Activated CD4-positive, alpha-beta T cell treated with anti-CD3 and anti-CD28 coated beads, Interleukin-2, amount 10 ng/mL, durations not matched to agents 24 days and 14 days (primary cell): ENCODE measurements at regions not wholly inside any gene's neighbourhood (a gene's known extent, or its start where the extent isn't known, plus 50 kb on each side); places are given as distances from the start of the nearest gene placed in this dataset.

ENCODE experiments used
- DNase-seq: peaks from one replicate; pipeline ENCODE4 v3.0.0; 2022
- H3K27ac Mint-ChIP-seq: one replicate; pipeline ENCODE4 v1.8.0; 2022; ENCODE audit warnings: mild to moderate bottlenecking, mixed read lengths
- H3K27me3 Mint-ChIP-seq: one replicate; pipeline ENCODE4 v1.8.0; 2022; ENCODE audit warnings: mixed read lengths
- H3K36me3 Mint-ChIP-seq: one replicate; pipeline ENCODE4 v1.8.0; 2022; ENCODE audit warnings: low read depth, mild to moderate bottlenecking, mixed read lengths
- H3K4me1 Mint-ChIP-seq: one replicate; pipeline ENCODE4 v1.8.0; 2021; ENCODE audit warnings: mixed read lengths
- H3K4me3 Mint-ChIP-seq: one replicate; pipeline ENCODE4 v1.8.0; 2022; ENCODE audit warnings: mild to moderate bottlenecking, moderate library complexity, mixed read lengths
- H3K9me3 Mint-ChIP-seq: one replicate; pipeline ENCODE4 v1.8.0; 2021; ENCODE audit warnings: mixed read lengths
- intact Hi-C: fragments of 100-400 bp; cut with micrococcal nuclease; formaldehyde crosslinking; loops from one replicate; pipeline ENCODE4 v1.15.1; 2023

- intact Hi-C loops = no loop called here
- no peaks in the 10 kb centered on the region for H3K36me3 Mint-ChIP-seq
- H3K27ac Mint-ChIP-seq = no peak overlapping the region
- H3K27me3 Mint-ChIP-seq = no peaks in the 10 kb centered on the region
- H3K4me3 Mint-ChIP-seq = no peak overlapping the region
- no peak for DNase-seq
- H3K9me3 Mint-ChIP-seq = no peaks in the 10 kb centered on the region
- no peaks in the 10 kb centered on the region for H3K4me1 Mint-ChIP-seq
Measured at GRCh38 chr6:71466362-71466761, 177.8 kb downstream of the OGFRL1 start.

GRCh38 chr6:71468038-71468437 is 179.4 kb downstream of the OGFRL1 start:
- no peak overlapping the region for H3K27ac Mint-ChIP-seq

GRCh38 chr6:71468841-71469700 is 180.5 kb downstream of the OGFRL1 start:
- DNase-seq = no peak
- Mint-ChIP-seq H3K4me3 (no peak overlapping the region), H3K27ac (no peak overlapping the region), H3K27me3 (no peaks in the 10 kb centered on the region), H3K36me3 (no peaks in the 10 kb centered on the region), H3K4me1 (no peaks in the 10 kb centered on the region), H3K9me3 (no peaks in the 10 kb centered on the region)
- intact Hi-C loops = no loop called here

More at GRCh38 chr6:71468038-71468437, 179.4 kb downstream of the OGFRL1 start:
- DNase-seq = no peak
- no peaks in the 10 kb centered on the region for H3K36me3 Mint-ChIP-seq
- H3K27me3 Mint-ChIP-seq = no peaks in the 10 kb centered on the region
- no peaks in the 10 kb centered on the region for H3K9me3 Mint-ChIP-seq
- H3K4me3 Mint-ChIP-seq = no peak overlapping the region
- intact Hi-C loops = no loop called here
- no peaks in the 10 kb centered on the region for H3K4me1 Mint-ChIP-seq

GRCh38 chr6:71471718-71472117 is 183.1 kb downstream of the OGFRL1 start:
- DNase-seq = no peak
- H3K27ac Mint-ChIP-seq = no peak overlapping the region
- intact Hi-C loops = no loop called here
- H3K36me3 Mint-ChIP-seq = no peaks in the 10 kb centered on the region
- no peak overlapping the region for H3K4me3 Mint-ChIP-seq
- H3K27me3 Mint-ChIP-seq = no peaks in the 10 kb centered on the region
- H3K4me1 Mint-ChIP-seq = no peaks in the 10 kb centered on the region
- no peaks in the 10 kb centered on the region for H3K9me3 Mint-ChIP-seq

- intact Hi-C loops = no loop called here
Measured at GRCh38 chr6:71473926-71474325, 185.3 kb downstream of the OGFRL1 start.

GRCh38 chr6:71474942-71475341 is 186.3 kb downstream of the OGFRL1 start:
- intact Hi-C loops = no loop called here
- Mint-ChIP-seq H3K36me3 (no peaks in the 10 kb centered on the region), H3K27me3 (peaks cover 2% of the 10 kb centered on the region), H3K9me3 (no peaks in the 10 kb centered on the region), H3K4me1 (peaks cover 3% of the 10 kb centered on the region), H3K27ac (no peak overlapping the region), H3K4me3 (no peak overlapping the region)
- DNase-seq = no peak

More at GRCh38 chr6:71473926-71474325, 185.3 kb downstream of the OGFRL1 start:
- Mint-ChIP-seq H3K9me3 (no peaks in the 10 kb centered on the region), H3K4me3 (no peak overlapping the region), H3K36me3 (no peaks in the 10 kb centered on the region), H3K27ac (no peak overlapping the region), H3K27me3 (peaks cover 2% of the 10 kb centered on the region), H3K4me1 (peaks cover 3% of the 10 kb centered on the region)
- peak; percentile 21 for DNase-seq

GRCh38 chr6:71476371-71476770 is 187.8 kb downstream of the OGFRL1 start:
- intact Hi-C loops = no loop called here
- DNase-seq = no peak
- no peak overlapping the region for H3K4me3 Mint-ChIP-seq
- no peaks in the 10 kb centered on the region for H3K36me3 Mint-ChIP-seq
- no peaks in the 10 kb centered on the region for H3K9me3 Mint-ChIP-seq
- H3K27ac Mint-ChIP-seq = no peak overlapping the region
- H3K4me1 Mint-ChIP-seq = peaks cover 3% of the 10 kb centered on the region
- H3K27me3 Mint-ChIP-seq = peaks cover 2% of the 10 kb centered on the region

GRCh38 chr6:71476872-71477271 is 188.3 kb downstream of the OGFRL1 start:
- no peak for DNase-seq
- Mint-ChIP-seq H3K27ac (no peak overlapping the region), H3K27me3 (peaks cover 2% of the 10 kb centered on the region), H3K4me3 (no peak overlapping the region), H3K4me1 (peaks cover 3% of the 10 kb centered on the region), H3K9me3 (no peaks in the 10 kb centered on the region), H3K36me3 (no peaks in the 10 kb centered on the region)
- intact Hi-C loops = no loop called here

- intact Hi-C loops = no loop called here
- H3K36me3 Mint-ChIP-seq = no peaks in the 10 kb centered on the region
Measured at GRCh38 chr6:71478834-71479541, 190.4 kb downstream of the OGFRL1 start.

GRCh38 chr6:71480577-71480976 is 192.0 kb downstream of the OGFRL1 start:
- intact Hi-C loops = loop anchor here (10.0 kb wide), 1 partner anchor 96 kb away; no protein-coding TSS in a partner anchor
- DNase-seq = peak; percentile 13
- H3K9me3 Mint-ChIP-seq = no peaks in the 10 kb centered on the region
- no peak overlapping the region for H3K4me3 Mint-ChIP-seq
- H3K4me1 Mint-ChIP-seq = peaks cover 3% of the 10 kb centered on the region
- no peak overlapping the region for H3K27ac Mint-ChIP-seq
- peaks cover 2% of the 10 kb centered on the region for H3K27me3 Mint-ChIP-seq
- no peaks in the 10 kb centered on the region for H3K36me3 Mint-ChIP-seq

More at GRCh38 chr6:71478834-71479541, 190.4 kb downstream of the OGFRL1 start:
- H3K27ac Mint-ChIP-seq = no peak overlapping the region
- H3K4me1 Mint-ChIP-seq = peaks cover 3% of the 10 kb centered on the region
- H3K9me3 Mint-ChIP-seq = no peaks in the 10 kb centered on the region
- no peak overlapping the region for H3K4me3 Mint-ChIP-seq
- H3K27me3 Mint-ChIP-seq = peaks cover 2% of the 10 kb centered on the region
- DNase-seq = peak; percentile 13

- Mint-ChIP-seq H3K27ac (no peak overlapping the region), H3K4me3 (no peak overlapping the region), H3K27me3 (peaks cover 2% of the 10 kb centered on the region), H3K9me3 (no peaks in the 10 kb centered on the region), H3K36me3 (no peaks in the 10 kb centered on the region), H3K4me1 (peaks cover 3% of the 10 kb centered on the region)
- intact Hi-C loops = loop anchor here (10.0 kb wide), 1 partner anchor 96 kb away; no protein-coding TSS in a partner anchor
- DNase-seq = no peak
Measured at GRCh38 chr6:71481011-71481410, 192.4 kb downstream of the OGFRL1 start.

- Mint-ChIP-seq H3K4me3 (no peak overlapping the region), H3K27ac (no peak overlapping the region), H3K36me3 (no peaks in the 10 kb centered on the region), H3K9me3 (no peaks in the 10 kb centered on the region), H3K27me3 (peaks cover 2% of the 10 kb centered on the region), H3K4me1 (peaks cover 3% of the 10 kb centered on the region)
- intact Hi-C loops = loop anchor here (10.0 kb wide), 1 partner anchor 97 kb away; no protein-coding TSS in a partner anchor
- peak; percentile 23 for DNase-seq
Measured at GRCh38 chr6:71481801-71482200, 193.2 kb downstream of the OGFRL1 start.

- Mint-ChIP-seq H3K9me3 (no peaks in the 10 kb centered on the region), H3K27ac (no peak overlapping the region), H3K27me3 (peaks cover 2% of the 10 kb centered on the region), H3K36me3 (no peaks in the 10 kb centered on the region), H3K4me1 (peaks cover 3% of the 10 kb centered on the region), H3K4me3 (no peak overlapping the region)
- DNase-seq = no peak
- intact Hi-C loops = loop anchor here (10.0 kb wide), 1 partner anchor 98 kb away; no protein-coding TSS in a partner anchor
Measured at GRCh38 chr6:71482742-71483141, 194.1 kb downstream of the OGFRL1 start.

- Mint-ChIP-seq H3K27me3 (no peaks in the 10 kb centered on the region), H3K9me3 (no peaks in the 10 kb centered on the region), H3K36me3 (no peaks in the 10 kb centered on the region), H3K4me3 (no peak overlapping the region), H3K27ac (no peak overlapping the region), H3K4me1 (no peaks in the 10 kb centered on the region)
- intact Hi-C loops = loop anchor here (10.0 kb wide), 1 partner anchor 102 kb away; no protein-coding TSS in a partner anchor
- DNase-seq = no peak
Measured at GRCh38 chr6:71486461-71486860, 197.8 kb downstream of the OGFRL1 start.
